ENCODE measurements at regions not wholly inside any gene's neighbourhood (a gene's known extent, or its start where the extent isn't known, plus 50 kb on each side); places are given as distances from the start of the nearest gene placed in this dataset.

DNA sequence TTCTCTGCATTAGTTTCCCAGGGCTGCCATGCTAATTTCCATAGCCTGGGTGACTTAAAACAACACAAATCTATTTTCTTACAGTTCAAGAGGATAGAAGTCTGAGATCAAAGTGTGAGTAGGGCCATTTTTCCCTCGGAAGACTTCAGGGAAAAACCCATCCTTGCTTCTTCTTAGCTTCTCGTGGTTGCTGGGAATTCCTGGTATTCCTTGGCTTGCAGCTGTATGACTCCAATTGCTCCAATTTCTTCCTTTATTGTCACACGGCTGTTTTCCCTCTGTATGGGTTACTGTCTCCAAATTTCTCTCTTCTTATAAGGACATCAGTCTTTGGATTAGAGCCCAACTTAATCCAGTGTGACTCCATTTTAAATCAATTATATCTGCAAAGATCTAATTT, 128.4 kb upstream of the JAG1 start:
- no peak for TF ChIP-seq CTCF (conservative IDR thresholded peaks at IDR 0.05; ENCODE audit: low read length)
- no peak for TF ChIP-seq EZH2phosphoT487 (IDR thresholded peaks at IDR 0.05; ENCODE audit: borderline replicate concordance)
